Neural progenitor cell (in vitro differentiated cells): ENCODE measurements at regions not wholly inside any gene's neighbourhood (a gene's known extent, or its start where the extent isn't known, plus 50 kb on each side); places are given as distances from the start of the nearest gene placed in this dataset.
A peak's percentile ranks its signal among the peaks of the same experiment; 100 is the strongest.

ENCODE experiments used
- DNase-seq: peaks from one replicate; pipeline ENCODE4 v3.0.0-alpha.2; 2016; ENCODE audit warnings: low spot score
- H2AFZ ChIP-seq: fragments of 200-600 bp; sonication (generic); replicated peaks from 2 replicates; pipeline ENCODE4 v1.6.1; 2016; ENCODE audit warnings: antibody characterized with exemption
- H3F3A ChIP-seq: fragments of 200-600 bp; sonication (generic); 2 replicates; pipeline ENCODE4 v1.6.1; 2016; ENCODE audit warnings: antibody characterized with exemption, low read depth
- H3K27ac ChIP-seq: fragments of 200-600 bp; sonication (generic); 2 replicates; pipeline ENCODE4 v1.5.1; 2016; ENCODE audit warnings: mild to moderate bottlenecking
- H3K27me3 ChIP-seq: fragments of 200-600 bp; sonication (generic); 2 replicates; pipeline ENCODE4 v1.6.1; 2016; ENCODE audit warnings: mild to moderate bottlenecking, moderate library complexity
- H3K36me3 ChIP-seq: fragments of 200-600 bp; sonication (generic); 2 replicates; pipeline ENCODE4 v1.5.1; 2016
- H3K4me1 ChIP-seq: fragments of 200-600 bp; sonication (generic); 2 replicates; pipeline ENCODE4 v1.6.1; 2016; ENCODE audit warnings: mixed run types
- H3K4me2 ChIP-seq: fragments of 200-600 bp; sonication (generic); 2 replicates; pipeline ENCODE4 v1.6.1; 2016
- H3K4me3 ChIP-seq: fragments of 200-600 bp; sonication (generic); 2 replicates; pipeline ENCODE4 v1.5.1; 2016
- H3K79me2 ChIP-seq: fragments of 200-600 bp; sonication (generic); 2 replicates; pipeline ENCODE4 v1.6.1; 2016; ENCODE audit warnings: low read depth
- H3K9ac ChIP-seq: fragments of 200-600 bp; sonication (generic); 2 replicates; pipeline ENCODE4 v1.6.1; 2016
- H3K9me3 ChIP-seq: fragments of 200-600 bp; sonication (generic); 2 replicates; pipeline ENCODE4 v1.5.1; 2016; ENCODE audit warnings: low read depth
- H4K20me1 ChIP-seq: fragments of 200-600 bp; sonication (generic); 2 replicates; pipeline ENCODE4 v1.6.1; 2016; ENCODE audit warnings: low read depth
- H3K27ac Mint-ChIP-seq: 3 replicates; pipeline ENCODE4 v1.8.0; 2021; ENCODE audit warnings: mixed read lengths
- H3K27me3 Mint-ChIP-seq: 2 replicates; pipeline ENCODE4 v1.8.0; 2022; ENCODE audit warnings: low read depth, mild to moderate bottlenecking, inconsistent platforms, moderate library complexity, mixed read lengths; ENCODE audit not compliant: insufficient read depth
- H3K36me3 Mint-ChIP-seq: 3 replicates; pipeline ENCODE4 v1.8.0; 2021; ENCODE audit warnings: mixed read lengths
- H3K4me1 Mint-ChIP-seq: 3 replicates; pipeline ENCODE4 v1.8.0; 2021; ENCODE audit warnings: mixed read lengths
- H3K4me3 Mint-ChIP-seq: 3 replicates; pipeline ENCODE4 v1.8.0; 2021; ENCODE audit warnings: mild to moderate bottlenecking, moderate library complexity, mixed read lengths
- H3K9me3 Mint-ChIP-seq: 3 replicates; pipeline ENCODE4 v1.8.0; 2020; ENCODE audit warnings: mixed read lengths
- EZH2 ChIP-seq: fragments of 200-600 bp; sonication (generic); IDR thresholded peaks from 2 replicates; pipeline ENCODE4 v1.6.1; 2017; ENCODE audit warnings: antibody characterized with exemption, mild to moderate bottlenecking, moderate library complexity
- EZH2phosphoT487 ChIP-seq: fragments of 200-600 bp; sonication (generic); IDR thresholded peaks from 2 replicates; pipeline ENCODE4 v1.6.1; 2017; ENCODE audit warnings: antibody characterized with exemption
- TF ChIP-seq, protein P1 (sequence below): fragments of 200-600 bp; sonication (generic); IDR thresholded peaks from 2 replicates; pipeline ENCODE4 v1.5.1; 2017; ENCODE audit warnings: antibody characterized with exemption, mild to moderate bottlenecking

DNA sequence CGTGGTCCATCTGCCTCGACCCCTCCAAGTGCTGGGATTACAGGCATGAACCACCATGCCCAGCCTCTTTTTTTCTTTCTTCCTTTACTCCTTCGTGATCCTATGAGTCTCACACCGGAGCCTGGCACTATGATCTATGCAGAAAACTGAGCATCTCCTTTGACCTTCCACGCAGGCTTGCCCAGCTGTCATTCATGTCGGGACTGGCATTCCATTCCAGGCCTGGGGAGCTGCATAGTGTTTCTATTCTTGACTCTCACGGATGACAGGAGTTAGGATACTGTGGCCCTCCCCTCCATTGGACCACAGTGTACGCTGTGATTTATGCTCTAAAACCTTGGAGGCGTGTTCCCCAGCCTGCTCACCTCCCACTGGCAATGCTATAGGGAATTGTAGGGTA is 611.8 kb downstream of the BRD1 start:
- no peaks in the 10 kb centered on the region for H3K36me3 ChIP-seq
- no peak overlapping the region for H3K4me2 ChIP-seq
- Mint-ChIP-seq H3K4me1 (no peaks in the 10 kb centered on the region), H3K27me3 (peaks cover 9% of the 10 kb centered on the region), H3K27ac (no peak overlapping the region), H3K4me3 (no peak overlapping the region), H3K36me3 (no peaks in the 10 kb centered on the region), H3K9me3 (peaks cover 17% of the 10 kb centered on the region)
- no peaks in the 10 kb centered on the region for H3F3A ChIP-seq
- H2AFZ ChIP-seq = no peak overlapping the region
- H3K27ac ChIP-seq = no peak overlapping the region
- H3K9me3 ChIP-seq = peaks cover 10% of the 10 kb centered on the region
- TF ChIP-seq EZH2 (no peak), EZH2phosphoT487 (no peak)
- TF ChIP-seq, protein P1, sequence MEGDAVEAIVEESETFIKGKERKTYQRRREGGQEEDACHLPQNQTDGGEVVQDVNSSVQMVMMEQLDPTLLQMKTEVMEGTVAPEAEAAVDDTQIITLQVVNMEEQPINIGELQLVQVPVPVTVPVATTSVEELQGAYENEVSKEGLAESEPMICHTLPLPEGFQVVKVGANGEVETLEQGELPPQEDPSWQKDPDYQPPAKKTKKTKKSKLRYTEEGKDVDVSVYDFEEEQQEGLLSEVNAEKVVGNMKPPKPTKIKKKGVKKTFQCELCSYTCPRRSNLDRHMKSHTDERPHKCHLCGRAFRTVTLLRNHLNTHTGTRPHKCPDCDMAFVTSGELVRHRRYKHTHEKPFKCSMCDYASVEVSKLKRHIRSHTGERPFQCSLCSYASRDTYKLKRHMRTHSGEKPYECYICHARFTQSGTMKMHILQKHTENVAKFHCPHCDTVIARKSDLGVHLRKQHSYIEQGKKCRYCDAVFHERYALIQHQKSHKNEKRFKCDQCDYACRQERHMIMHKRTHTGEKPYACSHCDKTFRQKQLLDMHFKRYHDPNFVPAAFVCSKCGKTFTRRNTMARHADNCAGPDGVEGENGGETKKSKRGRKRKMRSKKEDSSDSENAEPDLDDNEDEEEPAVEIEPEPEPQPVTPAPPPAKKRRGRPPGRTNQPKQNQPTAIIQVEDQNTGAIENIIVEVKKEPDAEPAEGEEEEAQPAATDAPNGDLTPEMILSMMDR = no peak
- no peaks in the 10 kb centered on the region for H3K27me3 ChIP-seq
- H3K9ac ChIP-seq = no peak overlapping the region
- no peaks in the 10 kb centered on the region for H3K4me1 ChIP-seq
- H3K4me3 ChIP-seq = no peak overlapping the region
- no peak for DNase-seq
- no peaks in the 10 kb centered on the region for H4K20me1 ChIP-seq
- H3K79me2 ChIP-seq = no peaks in the 10 kb centered on the region

DNA sequence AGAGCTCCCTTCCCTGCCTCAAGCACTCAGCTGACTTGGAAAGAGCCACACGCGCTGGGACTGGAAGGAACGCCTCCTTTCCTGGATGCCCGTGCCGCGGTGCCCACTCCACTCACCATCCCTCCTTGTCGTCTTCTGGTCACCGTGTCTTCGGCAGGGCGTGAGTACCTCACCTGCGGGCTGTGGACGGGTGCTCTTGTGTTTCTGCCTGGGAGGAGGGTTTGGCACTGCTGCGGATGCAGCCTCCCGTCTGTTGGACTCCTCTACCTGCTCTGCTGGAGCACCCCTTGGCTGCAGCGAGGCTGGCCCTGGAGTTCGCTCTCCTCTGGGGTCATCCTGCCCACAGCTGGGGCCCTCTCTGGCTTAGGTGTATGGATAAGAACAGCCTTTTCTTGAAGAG is 612.7 kb downstream of the BRD1 start:
- no peaks in the 10 kb centered on the region for H3K4me1 ChIP-seq
- DNase-seq = no peak
- no peaks in the 10 kb centered on the region for H3K79me2 ChIP-seq
- H3K4me1 Mint-ChIP-seq = no peaks in the 10 kb centered on the region
- no peak overlapping the region for H3K27ac ChIP-seq
- TF ChIP-seq, protein P1 = no peak
- TF ChIP-seq EZH2 (no peak), EZH2phosphoT487 (no peak)
- H3K36me3 ChIP-seq = no peaks in the 10 kb centered on the region
- H3K27me3 Mint-ChIP-seq = peaks cover 9% of the 10 kb centered on the region
- no peaks in the 10 kb centered on the region for H3F3A ChIP-seq
- H3K4me3 ChIP-seq = no peak overlapping the region
- H4K20me1 ChIP-seq = no peaks in the 10 kb centered on the region
- no peak overlapping the region for H3K4me3 Mint-ChIP-seq
- H3K4me2 ChIP-seq = no peak overlapping the region
- H3K9ac ChIP-seq = no peak overlapping the region
- H3K27ac Mint-ChIP-seq = no peak overlapping the region
- H3K9me3 Mint-ChIP-seq = peaks cover 17% of the 10 kb centered on the region
- no peaks in the 10 kb centered on the region for H3K27me3 ChIP-seq
- H2AFZ ChIP-seq = no peak overlapping the region
- H3K36me3 Mint-ChIP-seq = no peaks in the 10 kb centered on the region
- H3K9me3 ChIP-seq = peaks cover 10% of the 10 kb centered on the region

DNA sequence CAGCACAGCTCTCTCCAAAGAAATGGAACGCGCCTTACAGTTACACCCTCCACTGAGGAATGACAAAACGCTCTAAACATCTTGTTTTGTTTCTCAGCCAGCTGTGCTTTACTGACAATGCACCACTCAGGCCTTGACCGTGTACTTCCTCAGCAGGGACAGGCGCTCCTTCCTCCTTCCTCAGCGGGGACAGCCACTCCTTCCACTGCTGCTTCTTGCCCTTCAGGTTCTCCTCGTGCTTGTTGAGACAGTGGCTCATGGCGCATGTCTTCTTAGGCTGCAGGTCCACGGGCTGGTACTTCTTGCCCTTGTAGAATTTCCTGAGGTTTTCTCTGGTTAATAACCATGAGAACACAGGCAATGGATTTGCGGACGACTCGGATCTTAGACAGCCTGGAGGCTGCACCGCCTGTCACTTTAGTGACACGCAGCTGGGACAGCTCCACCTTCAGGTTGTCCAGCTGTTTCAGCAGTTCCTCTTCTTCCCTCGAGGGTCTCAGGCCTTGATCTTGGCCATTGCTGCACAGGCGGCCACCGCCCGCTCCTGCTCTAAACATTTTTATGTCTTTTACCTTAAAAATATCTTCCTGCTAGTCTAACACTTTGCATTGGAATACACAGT is 613.8 kb downstream of the BRD1 start:
- H3F3A ChIP-seq = no peaks in the 10 kb centered on the region
- no peak for DNase-seq
- no peaks in the 10 kb centered on the region for H3K27me3 ChIP-seq
- no peak overlapping the region for H3K4me3 ChIP-seq
- no peaks in the 10 kb centered on the region for H3K36me3 Mint-ChIP-seq
- no peaks in the 10 kb centered on the region for H3K4me1 ChIP-seq
- peaks cover 17% of the 10 kb centered on the region for H3K9me3 Mint-ChIP-seq
- peaks cover 4% of the 10 kb centered on the region for H4K20me1 ChIP-seq
- H3K36me3 ChIP-seq = no peaks in the 10 kb centered on the region
- H3K27ac ChIP-seq = no peak overlapping the region
- peaks cover 10% of the 10 kb centered on the region for H3K9me3 ChIP-seq
- H3K4me1 Mint-ChIP-seq = no peaks in the 10 kb centered on the region
- TF ChIP-seq EZH2 (no peak), EZH2phosphoT487 (no peak)
- TF ChIP-seq, protein P1 = no peak
- H3K27me3 Mint-ChIP-seq = peaks cover 13% of the 10 kb centered on the region
- peak overlapping the region; percentile 44 for H3K27ac Mint-ChIP-seq
- H3K9ac ChIP-seq = no peak overlapping the region
- H3K79me2 ChIP-seq = no peaks in the 10 kb centered on the region
- no peak overlapping the region for H3K4me2 ChIP-seq
- no peak overlapping the region for H2AFZ ChIP-seq
- no peak overlapping the region for H3K4me3 Mint-ChIP-seq
